ENCODE measurements at regions not wholly inside any gene's neighbourhood (a gene's known extent, or its start where the extent isn't known, plus 50 kb on each side); places are given as distances from the start of the nearest gene placed in this dataset.

GRCh38 chr12:131231032-131231980 lies 277.6 kb downstream of the ADGRD1 start:
- TF ChIP-seq CTCF (IDR thresholded peaks at IDR 0.05 in 4 of 5, conservative IDR thresholded peaks at IDR 0.05 in 1 of 5), result no peak
- TF ChIP-seq POLR2A (IDR thresholded peaks at IDR 0.05), result no peak

Data from gastrocnemius medialis (tissue), 4 donors.